Activated CD8-positive, alpha-beta memory T cell treated with anti-CD3 and anti-CD28 coated beads, Interleukin-2, amount 50 U/mL, for 24 hours (primary cell): ENCODE measurements at regions not wholly inside any gene's neighbourhood (a gene's known extent, or its start where the extent isn't known, plus 50 kb on each side); places are given as distances from the start of the nearest gene placed in this dataset.
A peak's percentile ranks its signal among the peaks of the same experiment; 100 is the strongest.

Experiments
- DNase-seq: peaks from one replicate; pipeline ENCODE4 v3.0.0-alpha.2; 2020; ENCODE audit errors: extremely low read depth

- DNase-seq: peak; percentile 21
Measured at GRCh38 chr5:173781816-173782670, 106.1 kb upstream of the CPEB4 start.

- no peak for DNase-seq
Measured at GRCh38 chr5:173782671-173783101, 105.5 kb upstream of the CPEB4 start.

- no peak for DNase-seq
Measured at GRCh38 chr5:173783371-173783770, 104.8 kb upstream of the CPEB4 start.

- no peak for DNase-seq
Measured at GRCh38 chr5:173785400-173785799, 102.7 kb upstream of the CPEB4 start.

DNA sequence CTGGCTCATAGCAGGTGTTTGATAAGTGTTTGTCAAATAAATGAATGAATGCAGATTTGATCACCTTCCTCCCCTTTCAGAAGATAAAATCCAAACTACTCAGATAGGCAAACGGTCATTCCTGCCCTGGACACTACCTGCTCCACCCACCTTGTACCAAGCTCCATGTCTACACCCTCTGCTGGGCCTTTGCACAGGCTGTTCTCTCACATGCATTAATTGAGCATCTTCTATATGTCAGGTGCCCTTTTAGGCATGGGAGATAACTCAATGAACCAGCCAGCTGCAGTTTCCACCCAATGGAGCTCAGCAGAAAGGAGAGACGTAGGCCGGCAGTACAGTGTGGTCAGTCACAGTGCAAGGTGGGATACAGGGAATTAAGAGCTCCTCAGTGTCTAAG lies 102.3 kb upstream of the CPEB4 start:
- DNase-seq: no peak

- DNase-seq: no peak
Measured at GRCh38 chr5:173786286-173787187, 101.6 kb upstream of the CPEB4 start.

- no peak for DNase-seq
Measured at GRCh38 chr5:173789031-173789920, 98.9 kb upstream of the CPEB4 start.

DNA sequence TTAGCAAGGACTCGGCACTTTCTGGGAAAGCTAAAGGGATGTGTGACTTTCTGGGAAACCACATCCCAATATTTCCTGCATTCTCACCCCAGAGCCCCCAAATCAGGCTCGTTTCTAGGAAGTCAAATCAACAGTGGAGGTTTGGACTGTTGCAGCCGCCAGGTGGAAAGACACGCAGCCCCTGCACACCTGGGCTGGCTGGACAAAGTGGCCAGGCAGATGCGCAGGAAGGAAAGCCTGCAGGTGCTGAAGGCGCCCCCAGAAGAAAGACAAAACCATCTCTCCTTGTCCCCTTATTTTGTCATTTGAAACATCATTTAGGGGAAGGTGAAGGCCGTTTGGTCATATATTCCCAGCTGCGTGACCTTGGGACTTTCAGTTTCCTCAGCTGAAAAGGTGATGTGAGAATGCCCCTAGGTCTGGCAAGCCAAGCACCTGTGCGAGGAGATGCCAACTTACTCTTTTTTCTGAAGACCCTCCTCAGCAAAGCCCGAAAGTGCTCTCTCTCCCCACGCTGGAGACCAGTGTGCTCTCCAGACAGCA lies 97.9 kb upstream of the CPEB4 start:
- DNase-seq: no peak

GRCh38 chr5:173790836-173791546 lies 97.2 kb upstream of the CPEB4 start:
- DNase-seq: no peak

DNA sequence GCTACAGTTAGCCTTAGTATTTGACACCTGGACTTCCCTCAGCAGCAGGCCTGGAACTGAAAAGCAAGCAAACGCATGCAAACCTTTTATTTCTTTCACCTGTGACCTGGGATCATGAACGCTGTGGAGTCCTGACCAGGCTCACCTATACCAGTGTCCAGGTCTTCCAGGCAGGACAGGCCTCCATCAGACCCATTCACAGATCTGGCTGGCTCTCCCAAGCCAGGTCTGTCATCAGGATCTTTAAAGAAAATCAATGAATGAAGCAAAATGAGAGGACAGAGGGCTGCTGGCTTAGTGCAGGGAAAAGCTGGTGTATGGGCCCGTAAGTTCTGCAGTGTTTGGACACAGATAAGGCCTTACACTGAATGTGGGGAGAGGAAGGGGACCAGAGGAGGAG lies 96.3 kb upstream of the CPEB4 start:
- no peak for DNase-seq

DNA sequence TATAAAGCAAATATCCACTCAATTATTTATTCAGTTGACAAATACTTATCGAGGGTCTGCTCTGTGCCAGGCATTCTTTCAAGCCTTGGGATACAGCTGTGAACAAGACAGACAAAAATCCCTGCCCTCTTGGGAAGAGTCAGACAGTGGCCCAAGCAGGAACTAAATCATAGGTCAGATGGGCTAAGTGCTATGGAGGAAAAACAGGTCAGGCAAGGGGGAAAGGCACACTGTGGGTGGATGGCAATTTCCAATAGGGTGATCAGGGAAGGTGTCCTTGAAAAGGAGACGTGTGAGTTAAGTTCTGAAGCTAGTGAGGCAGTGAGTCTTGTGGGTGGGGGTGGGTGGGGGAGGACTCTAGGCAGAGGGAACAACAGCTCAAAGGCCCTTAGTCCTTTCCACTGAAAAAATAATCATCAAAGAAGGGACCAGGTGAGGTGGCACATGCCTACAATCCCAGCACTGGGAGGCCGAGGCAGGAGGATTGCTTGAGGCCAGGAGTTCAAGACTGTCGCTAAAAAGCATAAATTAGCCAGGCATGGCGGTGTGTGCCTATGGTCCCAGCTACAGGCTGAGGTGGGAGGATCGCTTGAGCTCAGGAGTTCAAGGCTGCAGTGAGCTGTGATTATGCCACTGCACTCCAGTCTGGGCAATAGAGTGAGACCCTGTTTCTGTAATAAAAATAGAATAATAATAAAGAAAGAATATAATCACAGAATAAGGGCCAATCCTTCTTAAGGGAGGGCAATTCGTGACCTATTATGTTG lies 95.2 kb upstream of the CPEB4 start:
- no peak for DNase-seq

DNA sequence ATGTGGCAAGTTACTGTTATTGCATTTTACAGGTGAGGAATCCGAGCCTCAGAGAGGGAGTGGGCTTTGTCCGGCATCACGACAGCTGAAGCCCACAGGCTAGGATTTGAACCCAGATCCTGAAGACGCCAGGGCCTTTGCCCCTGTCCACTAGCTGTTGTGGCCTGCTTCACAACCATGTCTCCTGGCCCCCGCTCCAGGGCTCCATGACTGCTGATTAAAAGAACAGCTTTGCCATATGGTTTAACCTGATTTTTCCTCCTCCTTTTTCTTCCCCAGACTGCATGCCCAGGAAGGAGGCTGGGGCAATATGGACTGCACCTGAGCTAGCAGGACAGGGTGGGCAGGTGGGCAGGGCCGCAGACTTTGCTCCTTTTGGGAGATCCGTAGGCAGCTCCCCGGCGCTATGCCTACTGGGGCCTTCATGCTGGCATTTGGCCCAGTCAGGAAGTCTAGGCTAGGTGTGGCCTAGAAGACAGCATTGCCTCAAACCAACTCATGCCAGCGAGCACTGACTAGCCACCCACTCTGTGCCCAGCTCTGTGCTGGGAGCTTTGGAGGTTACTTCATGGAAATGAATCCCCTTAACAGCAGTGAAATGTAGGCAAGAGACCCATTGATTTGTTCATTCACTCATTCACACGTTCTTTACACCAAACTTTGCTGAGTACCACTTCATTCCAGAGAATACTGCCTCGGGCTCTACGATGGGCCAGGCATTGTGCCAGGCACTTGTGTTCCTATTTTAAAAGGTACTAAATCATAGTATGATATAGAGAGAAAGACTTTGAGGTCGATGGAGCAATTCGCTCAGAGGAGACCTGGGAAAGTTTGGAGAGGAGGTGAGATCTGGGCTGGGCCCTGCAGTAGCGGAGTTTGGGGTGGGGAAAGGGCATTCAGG lies 94.3 kb upstream of the CPEB4 start:
- DNase-seq: no peak

DNA sequence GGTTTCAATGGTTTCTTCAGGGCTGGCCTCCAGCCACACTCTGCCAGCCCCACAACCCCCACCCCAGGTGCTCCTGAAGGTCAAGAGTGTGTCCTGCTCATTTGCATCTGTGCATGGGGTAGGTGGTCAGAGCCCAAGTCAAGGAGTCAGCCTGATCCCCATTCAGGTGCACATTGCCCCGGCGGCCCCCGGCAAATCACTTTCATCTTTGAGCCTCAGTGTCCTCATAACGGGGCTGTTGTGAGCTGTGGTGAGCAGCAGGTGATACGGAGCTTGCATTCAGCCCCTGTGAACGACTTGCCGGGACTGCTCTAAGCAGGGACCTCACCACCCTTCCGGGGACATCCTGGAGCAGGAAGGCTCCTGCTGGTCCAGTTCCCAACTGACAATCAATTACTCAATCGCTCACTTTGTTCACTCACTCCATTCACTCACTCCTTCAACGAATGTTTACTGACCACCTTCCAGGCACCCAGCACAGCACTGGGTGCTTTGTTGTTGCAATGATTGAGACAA lies 93.2 kb upstream of the CPEB4 start:
- no peak for DNase-seq

DNA sequence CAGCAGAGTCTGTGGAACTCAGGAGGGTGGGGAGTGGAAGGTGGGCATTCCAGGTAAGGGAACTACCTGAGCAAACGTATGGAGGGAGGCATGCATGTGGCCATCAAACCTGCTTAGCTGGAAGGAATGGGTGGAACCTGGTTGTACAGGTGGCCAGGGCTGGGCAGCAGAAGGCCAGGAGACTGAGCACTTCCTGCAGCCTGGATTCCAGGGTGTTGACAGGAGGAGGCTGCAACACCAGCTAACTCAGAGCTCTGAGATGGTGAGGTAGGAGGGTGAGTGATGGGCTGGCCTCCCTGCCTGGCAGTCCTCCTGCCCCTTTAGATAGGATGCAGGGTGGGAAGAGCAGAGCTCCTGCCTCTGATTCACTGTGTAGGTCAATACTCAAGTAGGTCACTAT lies 92.5 kb upstream of the CPEB4 start:
- no peak for DNase-seq

GRCh38 chr5:173796721-173797495 lies 91.2 kb upstream of the CPEB4 start:
- DNase-seq: no peak

DNA sequence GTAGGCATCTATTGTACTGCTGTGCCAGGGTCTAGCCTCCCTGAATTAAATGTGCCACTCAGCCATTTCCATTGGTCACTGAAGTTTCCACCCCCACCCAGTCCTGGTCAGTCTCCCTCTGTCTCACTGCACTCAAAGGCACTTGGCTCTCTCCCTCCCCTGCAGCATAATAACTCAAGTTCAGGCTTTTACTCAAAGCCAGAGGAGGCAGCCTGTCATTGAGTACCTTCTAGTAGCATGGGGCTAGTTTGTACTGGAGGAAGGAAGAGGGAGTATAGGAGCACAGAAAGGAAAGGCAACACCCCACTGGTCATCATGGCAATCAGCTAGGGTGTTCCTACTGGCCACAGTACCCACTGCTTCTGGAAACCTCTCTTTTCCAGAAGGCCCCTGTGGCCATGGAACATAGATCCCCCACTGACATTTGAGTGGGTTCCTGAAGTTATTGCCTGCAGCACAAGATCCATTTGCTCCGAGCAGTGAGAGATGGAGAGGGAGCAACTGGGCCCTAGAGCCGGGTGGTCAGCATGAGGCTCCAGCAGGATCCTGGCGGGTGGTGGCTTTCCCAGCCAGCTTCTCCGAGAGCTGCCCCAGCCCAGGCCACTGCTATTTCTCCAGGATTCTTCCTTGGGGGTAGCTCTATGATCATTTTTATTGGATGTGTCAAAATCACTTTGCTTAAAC lies 89.9 kb upstream of the CPEB4 start:
- no peak for DNase-seq

DNA sequence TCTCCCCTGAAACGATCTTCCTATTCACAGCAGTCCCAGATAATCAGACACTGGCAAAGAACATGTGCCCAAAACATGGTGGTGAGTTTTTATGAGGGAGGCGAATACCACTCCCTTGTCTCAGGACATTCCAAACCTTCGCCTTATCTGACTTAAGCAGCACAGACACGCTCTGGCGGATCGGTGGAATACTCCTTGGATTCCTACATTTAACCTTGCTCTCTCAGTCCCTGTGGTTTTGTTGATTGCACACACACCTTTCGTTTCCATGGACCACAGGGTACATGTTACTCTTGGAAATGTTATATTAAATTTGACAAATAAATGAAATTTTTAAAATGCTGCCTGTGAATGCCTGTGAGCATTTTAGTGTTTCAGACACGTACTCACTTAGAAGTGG lies 87.8 kb upstream of the CPEB4 start:
- DNase-seq: no peak
